GM23338 (cell line): ENCODE measurements at regions not wholly inside any gene's neighbourhood (a gene's known extent, or its start where the extent isn't known, plus 50 kb on each side); places are given as distances from the start of the nearest gene placed in this dataset.
"Not testable (repeated sequence)": the region's sequence is repeated elsewhere in the genome, so short reads cannot be mapped to it uniquely, and the experiment has no call there.

ENCODE experiments used
- ATAC-seq: fragments of 200-7000 bp; cut with Tn5 transposase; 3 replicates; pipeline ENCODE4 v1.9.1; 2020
- DNase-seq: peaks from one replicate; pipeline ENCODE4 v3.0.0-alpha.2; 2015; ENCODE audit warnings: low spot score
- H2AFZ ChIP-seq: fragments of 200-600 bp; sonication (generic); 2 replicates; pipeline ENCODE4 v1.8.0; 2016; ENCODE audit warnings: antibody characterized with exemption, mild to moderate bottlenecking, moderate library complexity
- H3F3A ChIP-seq: fragments of 200-600 bp; sonication (generic); replicated peaks from 2 replicates; pipeline ENCODE4 v1.8.0; 2017; ENCODE audit warnings: antibody characterized with exemption, mixed run types, low read depth
- H3K27ac ChIP-seq: fragments of 200-600 bp; sonication (generic); 2 replicates; pipeline ENCODE4 v1.6.1; 2016; ENCODE audit warnings: low read depth
- H3K27me3 ChIP-seq: fragments of 200-600 bp; sonication (generic); 2 replicates; pipeline ENCODE4 v1.8.0; 2016; ENCODE audit warnings: mild to moderate bottlenecking, mixed run types, moderate library complexity; ENCODE audit not compliant: insufficient read depth
- H3K36me3 ChIP-seq: fragments of 200-600 bp; sonication (generic); 2 replicates; pipeline ENCODE4 v1.8.0; 2016; ENCODE audit warnings: mild to moderate bottlenecking; ENCODE audit not compliant: insufficient read depth
- H3K4me1 ChIP-seq: fragments of 200-600 bp; sonication (generic); 2 replicates; pipeline ENCODE4 v1.8.0; 2016; ENCODE audit warnings: mild to moderate bottlenecking, moderate library complexity; ENCODE audit not compliant: insufficient read depth
- H3K4me2 ChIP-seq: fragments of 200-600 bp; sonication (generic); 2 replicates; pipeline ENCODE4 v1.7.1; 2017; ENCODE audit warnings: mixed run types
- H3K4me3 ChIP-seq: fragments of 200-600 bp; sonication (generic); 2 replicates; pipeline ENCODE4 v1.6.1; 2016; ENCODE audit warnings: mixed run types
- H3K79me2 ChIP-seq: fragments of 200-600 bp; sonication (generic); replicated peaks from 2 replicates; pipeline ENCODE4 v1.8.0; 2017; ENCODE audit warnings: mild to moderate bottlenecking; ENCODE audit not compliant: insufficient read depth
- H3K9me2 ChIP-seq: fragments of 200-600 bp; sonication (generic); 2 replicates; pipeline ENCODE4 v1.8.0; 2017; ENCODE audit not compliant: insufficient read depth
- H4K20me1 ChIP-seq: fragments of 200-600 bp; sonication (generic); replicated peaks from 2 replicates; pipeline ENCODE4 v1.8.0; 2017; ENCODE audit warnings: mild to moderate bottlenecking; ENCODE audit not compliant: insufficient read depth
- H3K27ac Mint-ChIP-seq: 2 replicates; pipeline ENCODE4 v1.8.0; 2020; ENCODE audit warnings: inconsistent platforms, mild to moderate bottlenecking, moderate library complexity, mixed read lengths
- H3K27me3 Mint-ChIP-seq: 3 replicates; pipeline ENCODE4 v1.8.0; 2022; ENCODE audit warnings: low read depth, mild to moderate bottlenecking, moderate library complexity, mixed read lengths, inconsistent platforms; ENCODE audit not compliant: insufficient read depth, poor library complexity
- H3K36me3 Mint-ChIP-seq: 3 replicates; pipeline ENCODE4 v1.8.0; 2021; ENCODE audit warnings: low read depth, mild to moderate bottlenecking, inconsistent platforms, moderate library complexity, mixed read lengths
- H3K4me1 Mint-ChIP-seq: 3 replicates; pipeline ENCODE4 v1.8.0; 2020; ENCODE audit warnings: mild to moderate bottlenecking, inconsistent platforms, mixed read lengths
- H3K4me3 Mint-ChIP-seq: 3 replicates; pipeline ENCODE4 v1.8.0; 2021; ENCODE audit warnings: moderate library complexity, mild to moderate bottlenecking, inconsistent platforms, mixed read lengths
- H3K9me3 Mint-ChIP-seq: 3 replicates; pipeline ENCODE4 v1.8.0; 2020; ENCODE audit warnings: moderate library complexity, mild to moderate bottlenecking, inconsistent platforms, mixed read lengths
- CTCF ChIP-seq, 2 experiments: fragments of 200-600 bp in 1 of 2; sonication (generic) in 1 of 2; conservative IDR thresholded peaks; 2 replicates each; pipeline versions ENCODE4 v1.5.1 to v1.6.1; 2016 to 2017; ENCODE audit warnings: antibody characterized with exemption in 2 of 2, low read depth in 2 of 2, mild to moderate bottlenecking in 2 of 2, moderate library complexity in 1 of 2
- EZH2 ChIP-seq: fragments of 200-600 bp; sonication (generic); IDR thresholded peaks from one replicate; pipeline ENCODE4 v1.8.0; 2017; ENCODE audit warnings: antibody characterized with exemption, mild to moderate bottlenecking, low read depth; ENCODE audit not compliant: unreplicated experiment
- EZH2phosphoT487 ChIP-seq: fragments of 200-600 bp; sonication (generic); IDR thresholded peaks from one replicate; pipeline ENCODE4 v1.8.1; 2018; ENCODE audit warnings: antibody characterized with exemption; ENCODE audit not compliant: unreplicated experiment
- NANOG ChIP-seq: IDR thresholded peaks from 2 replicates; pipeline ENCODE4 v1.6.1; 2016; ENCODE audit warnings: antibody characterized with exemption, borderline replicate concordance
- POLR2AphosphoS5 ChIP-seq: IDR thresholded peaks from 2 replicates; pipeline ENCODE4 v1.6.1; 2016; ENCODE audit warnings: antibody characterized with exemption, low read depth
- STAT1 ChIP-seq: IDR thresholded peaks from one replicate; pipeline ENCODE4 v1.6.1; 2016; ENCODE audit warnings: antibody characterized with exemption; ENCODE audit not compliant: unreplicated experiment
- ZNF114 ChIP-seq: fragments of 250-450 bp; sonication (Bioruptor Pico); IDR thresholded peaks from 2 replicates; pipeline ENCODE4 v1.5.0; 2020; ENCODE audit warnings: mild to moderate bottlenecking, moderate library complexity
- ZNF331 ChIP-seq: fragments of 250-450 bp; sonication (Bioruptor Pico); IDR thresholded peaks from 2 replicates; pipeline ENCODE4 v1.5.0; 2020; ENCODE audit warnings: low read depth, mild to moderate bottlenecking, moderate library complexity
- TF ChIP-seq, protein P1 (sequence below): IDR thresholded peaks from 2 replicates; pipeline ENCODE4 v1.6.1; 2016; ENCODE audit warnings: antibody characterized with exemption
- TF ChIP-seq, protein P2 (sequence below): IDR thresholded peaks from one replicate; pipeline ENCODE4 v1.6.1; 2018; ENCODE audit warnings: antibody characterized with exemption; ENCODE audit not compliant: unreplicated experiment
- TF ChIP-seq, protein P3 (sequence below): fragments of 250-450 bp; sonication (Bioruptor Pico); IDR thresholded peaks from 2 replicates; pipeline ENCODE4 v1.5.0; 2020; ENCODE audit warnings: mild to moderate bottlenecking, moderate library complexity

GRCh38 chr5:158586054-158586453 is 513.7 kb downstream of the EBF1 start:
- no peak overlapping the region for H3K4me2 ChIP-seq
- Mint-ChIP-seq H3K27me3 (no peaks in the 10 kb centered on the region), H3K27ac (no peak overlapping the region), H3K4me3 (no peak overlapping the region), H3K9me3 (peaks cover 39% of the 10 kb centered on the region), H3K36me3 (peaks cover 23% of the 10 kb centered on the region; the same call in 2 of the 3 replicates), H3K4me1 (peaks cover 7% of the 10 kb centered on the region; the same call in 2 of the 3 replicates)
- no peaks in the 10 kb centered on the region for H3K27me3 ChIP-seq
- no peak for TF ChIP-seq ZNF114
- no peak for TF ChIP-seq CTCF (conservative IDR thresholded peaks at IDR 0.05; ENCODE audit: low read depth in 2 of 2)
- TF ChIP-seq, protein P1, sequence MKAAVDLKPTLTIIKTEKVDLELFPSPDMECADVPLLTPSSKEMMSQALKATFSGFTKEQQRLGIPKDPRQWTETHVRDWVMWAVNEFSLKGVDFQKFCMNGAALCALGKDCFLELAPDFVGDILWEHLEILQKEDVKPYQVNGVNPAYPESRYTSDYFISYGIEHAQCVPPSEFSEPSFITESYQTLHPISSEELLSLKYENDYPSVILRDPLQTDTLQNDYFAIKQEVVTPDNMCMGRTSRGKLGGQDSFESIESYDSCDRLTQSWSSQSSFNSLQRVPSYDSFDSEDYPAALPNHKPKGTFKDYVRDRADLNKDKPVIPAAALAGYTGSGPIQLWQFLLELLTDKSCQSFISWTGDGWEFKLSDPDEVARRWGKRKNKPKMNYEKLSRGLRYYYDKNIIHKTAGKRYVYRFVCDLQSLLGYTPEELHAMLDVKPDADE = no peak
- TF ChIP-seq EZH2phosphoT487 = no peak
- TF ChIP-seq NANOG = no peak
- no peak for TF ChIP-seq ZNF331 (CRISPR knock-in tag)
- no peak for TF ChIP-seq POLR2AphosphoS5
- TF ChIP-seq STAT1 = no peak
- no peak for TF ChIP-seq EZH2
- TF ChIP-seq, protein P2, sequence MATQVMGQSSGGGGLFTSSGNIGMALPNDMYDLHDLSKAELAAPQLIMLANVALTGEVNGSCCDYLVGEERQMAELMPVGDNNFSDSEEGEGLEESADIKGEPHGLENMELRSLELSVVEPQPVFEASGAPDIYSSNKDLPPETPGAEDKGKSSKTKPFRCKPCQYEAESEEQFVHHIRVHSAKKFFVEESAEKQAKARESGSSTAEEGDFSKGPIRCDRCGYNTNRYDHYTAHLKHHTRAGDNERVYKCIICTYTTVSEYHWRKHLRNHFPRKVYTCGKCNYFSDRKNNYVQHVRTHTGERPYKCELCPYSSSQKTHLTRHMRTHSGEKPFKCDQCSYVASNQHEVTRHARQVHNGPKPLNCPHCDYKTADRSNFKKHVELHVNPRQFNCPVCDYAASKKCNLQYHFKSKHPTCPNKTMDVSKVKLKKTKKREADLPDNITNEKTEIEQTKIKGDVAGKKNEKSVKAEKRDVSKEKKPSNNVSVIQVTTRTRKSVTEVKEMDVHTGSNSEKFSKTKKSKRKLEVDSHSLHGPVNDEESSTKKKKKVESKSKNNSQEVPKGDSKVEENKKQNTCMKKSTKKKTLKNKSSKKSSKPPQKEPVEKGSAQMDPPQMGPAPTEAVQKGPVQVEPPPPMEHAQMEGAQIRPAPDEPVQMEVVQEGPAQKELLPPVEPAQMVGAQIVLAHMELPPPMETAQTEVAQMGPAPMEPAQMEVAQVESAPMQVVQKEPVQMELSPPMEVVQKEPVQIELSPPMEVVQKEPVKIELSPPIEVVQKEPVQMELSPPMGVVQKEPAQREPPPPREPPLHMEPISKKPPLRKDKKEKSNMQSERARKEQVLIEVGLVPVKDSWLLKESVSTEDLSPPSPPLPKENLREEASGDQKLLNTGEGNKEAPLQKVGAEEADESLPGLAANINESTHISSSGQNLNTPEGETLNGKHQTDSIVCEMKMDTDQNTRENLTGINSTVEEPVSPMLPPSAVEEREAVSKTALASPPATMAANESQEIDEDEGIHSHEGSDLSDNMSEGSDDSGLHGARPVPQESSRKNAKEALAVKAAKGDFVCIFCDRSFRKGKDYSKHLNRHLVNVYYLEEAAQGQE = no peak
- TF ChIP-seq, protein P3, sequence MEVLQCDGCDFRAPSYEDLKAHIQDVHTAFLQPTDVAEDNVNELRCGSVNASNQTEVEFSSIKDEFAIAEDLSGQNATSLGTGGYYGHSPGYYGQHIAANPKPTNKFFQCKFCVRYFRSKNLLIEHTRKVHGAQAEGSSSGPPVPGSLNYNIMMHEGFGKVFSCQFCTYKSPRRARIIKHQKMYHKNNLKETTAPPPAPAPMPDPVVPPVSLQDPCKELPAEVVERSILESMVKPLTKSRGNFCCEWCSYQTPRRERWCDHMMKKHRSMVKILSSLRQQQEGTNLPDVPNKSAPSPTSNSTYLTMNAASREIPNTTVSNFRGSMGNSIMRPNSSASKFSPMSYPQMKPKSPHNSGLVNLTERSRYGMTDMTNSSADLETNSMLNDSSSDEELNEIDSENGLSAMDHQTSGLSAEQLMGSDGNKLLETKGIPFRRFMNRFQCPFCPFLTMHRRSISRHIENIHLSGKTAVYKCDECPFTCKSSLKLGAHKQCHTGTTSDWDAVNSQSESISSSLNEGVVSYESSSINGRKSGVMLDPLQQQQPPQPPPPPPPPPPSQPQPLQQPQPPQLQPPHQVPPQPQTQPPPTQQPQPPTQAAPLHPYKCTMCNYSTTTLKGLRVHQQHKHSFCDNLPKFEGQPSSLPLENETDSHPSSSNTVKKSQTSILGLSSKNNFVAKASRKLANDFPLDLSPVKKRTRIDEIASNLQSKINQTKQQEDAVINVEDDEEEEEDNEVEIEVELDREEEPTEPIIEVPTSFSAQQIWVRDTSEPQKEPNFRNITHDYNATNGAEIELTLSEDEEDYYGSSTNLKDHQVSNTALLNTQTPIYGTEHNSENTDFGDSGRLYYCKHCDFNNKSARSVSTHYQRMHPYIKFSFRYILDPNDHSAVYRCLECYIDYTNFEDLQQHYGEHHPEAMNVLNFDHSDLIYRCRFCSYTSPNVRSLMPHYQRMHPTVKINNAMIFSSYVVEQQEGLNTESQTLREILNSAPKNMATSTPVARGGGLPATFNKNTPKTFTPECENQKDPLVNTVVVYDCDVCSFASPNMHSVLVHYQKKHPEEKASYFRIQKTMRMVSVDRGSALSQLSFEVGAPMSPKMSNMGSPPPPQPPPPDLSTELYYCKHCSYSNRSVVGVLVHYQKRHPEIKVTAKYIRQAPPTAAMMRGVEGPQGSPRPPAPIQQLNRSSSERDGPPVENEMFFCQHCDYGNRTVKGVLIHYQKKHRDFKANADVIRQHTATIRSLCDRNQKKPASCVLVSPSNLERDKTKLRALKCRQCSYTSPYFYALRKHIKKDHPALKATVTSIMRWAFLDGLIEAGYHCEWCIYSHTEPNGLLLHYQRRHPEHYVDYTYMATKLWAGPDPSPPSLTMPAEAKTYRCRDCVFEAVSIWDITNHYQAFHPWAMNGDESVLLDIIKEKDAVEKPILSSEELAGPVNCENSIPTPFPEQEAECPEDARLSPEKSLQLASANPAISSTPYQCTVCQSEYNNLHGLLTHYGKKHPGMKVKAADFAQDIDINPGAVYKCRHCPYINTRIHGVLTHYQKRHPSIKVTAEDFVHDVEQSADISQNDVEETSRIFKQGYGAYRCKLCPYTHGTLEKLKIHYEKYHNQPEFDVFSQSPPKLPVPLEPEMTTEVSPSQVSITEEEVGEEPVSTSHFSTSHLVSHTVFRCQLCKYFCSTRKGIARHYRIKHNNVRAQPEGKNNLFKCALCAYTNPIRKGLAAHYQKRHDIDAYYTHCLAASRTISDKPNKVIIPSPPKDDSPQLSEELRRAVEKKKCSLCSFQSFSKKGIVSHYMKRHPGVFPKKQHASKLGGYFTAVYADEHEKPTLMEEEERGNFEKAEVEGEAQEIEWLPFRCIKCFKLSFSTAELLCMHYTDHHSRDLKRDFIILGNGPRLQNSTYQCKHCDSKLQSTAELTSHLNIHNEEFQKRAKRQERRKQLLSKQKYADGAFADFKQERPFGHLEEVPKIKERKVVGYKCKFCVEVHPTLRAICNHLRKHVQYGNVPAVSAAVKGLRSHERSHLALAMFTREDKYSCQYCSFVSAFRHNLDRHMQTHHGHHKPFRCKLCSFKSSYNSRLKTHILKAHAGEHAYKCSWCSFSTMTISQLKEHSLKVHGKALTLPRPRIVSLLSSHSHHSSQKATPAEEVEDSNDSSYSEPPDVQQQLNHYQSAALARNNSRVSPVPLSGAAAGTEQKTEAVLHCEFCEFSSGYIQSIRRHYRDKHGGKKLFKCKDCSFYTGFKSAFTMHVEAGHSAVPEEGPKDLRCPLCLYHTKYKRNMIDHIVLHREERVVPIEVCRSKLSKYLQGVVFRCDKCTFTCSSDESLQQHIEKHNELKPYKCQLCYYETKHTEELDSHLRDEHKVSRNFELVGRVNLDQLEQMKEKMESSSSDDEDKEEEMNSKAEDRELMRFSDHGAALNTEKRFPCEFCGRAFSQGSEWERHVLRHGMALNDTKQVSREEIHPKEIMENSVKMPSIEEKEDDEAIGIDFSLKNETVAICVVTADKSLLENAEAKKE (CRISPR knock-in tag) = no peak
- H3K4me1 ChIP-seq = peaks cover 5% of the 10 kb centered on the region; the same call in 1 of the 2 replicates
- H3K36me3 ChIP-seq = no peaks in the 10 kb centered on the region
- no peaks in the 10 kb centered on the region for H3F3A ChIP-seq
- no peaks in the 10 kb centered on the region for H3K79me2 ChIP-seq
- no peak overlapping the region for H3K4me3 ChIP-seq
- no peak for DNase-seq
- H2AFZ ChIP-seq = no peak overlapping the region
- H4K20me1 ChIP-seq = no peaks in the 10 kb centered on the region
- no peak for ATAC-seq
- H3K9me2 ChIP-seq = no peaks in the 10 kb centered on the region
- no peak overlapping the region for H3K27ac ChIP-seq

- peaks cover 39% of the 10 kb centered on the region; the same call in 2 of the 3 replicates for H3K36me3 Mint-ChIP-seq
- H3K4me2 ChIP-seq, H3K9me2 ChIP-seq, H3K27ac ChIP-seq, H2AFZ ChIP-seq, H4K20me1 ChIP-seq, H3K36me3 ChIP-seq, H3K4me1 Mint-ChIP-seq, H3K27me3 ChIP-seq, H3K79me2 ChIP-seq, ATAC-seq, H3K4me3 Mint-ChIP-seq, H3K27me3 Mint-ChIP-seq, H3F3A ChIP-seq, H3K4me1 ChIP-seq, H3K27ac Mint-ChIP-seq, H3K4me3 ChIP-seq, DNase-seq: not testable (repeated sequence)
- H3K9me3 Mint-ChIP-seq = peaks cover 71% of the 10 kb centered on the region
These were observed 517.0 kb downstream of the EBF1 start for GRCh38 chr5:158582669-158583068.
